H1 (cell line): ENCODE measurements at regions not wholly inside any gene's neighbourhood (a gene's known extent, or its start where the extent isn't known, plus 50 kb on each side); places are given as distances from the start of the nearest gene placed in this dataset.

ENCODE experiments used
- BRCA1 ChIP-seq: IDR thresholded peaks from 2 replicates; pipeline ENCODE4 v1.6.1; 2012; ENCODE audit warnings: low read depth, low read length, improper control_type of control experiment
- HDAC6 ChIP-seq: IDR thresholded peaks from one replicate; pipeline ENCODE4 v1.7.1; 2012; ENCODE audit warnings: low read depth, mild to moderate bottlenecking, inconsistent platforms, low read length, moderate library complexity
- JUND ChIP-seq: IDR thresholded peaks from 2 replicates; pipeline ENCODE4 v1.6.1; 2011; ENCODE audit warnings: mild to moderate bottlenecking, improper control_type of control experiment, low read length
- KDM1A ChIP-seq: fragments of 200-600, 300-600 bp; sonication (generic); IDR thresholded peaks from 2 replicates; pipeline ENCODE4 v1.7.1; 2016; ENCODE audit warnings: mild to moderate bottlenecking, low read length, borderline replicate concordance
- POLR2A ChIP-seq, 2 experiments: IDR thresholded peaks; 1 replicate in 1 of 2; 2 replicates in 1 of 2; pipeline ENCODE4 v1.6.1; 2011; ENCODE audit warnings: low read depth in 2 of 2, low read length in 2 of 2, mild to moderate bottlenecking in 2 of 2; ENCODE audit errors: control extremely low read depth in 1 of 2
- RBBP5 ChIP-seq: IDR thresholded peaks from 2 replicates; pipeline ENCODE4 v1.7.1; 2012; ENCODE audit warnings: low read depth, mild to moderate bottlenecking, inconsistent platforms, low read length, moderate library complexity, borderline replicate concordance
- SIX5 ChIP-seq: IDR thresholded peaks from 2 replicates; pipeline ENCODE4 v1.6.1; 2011; ENCODE audit warnings: mild to moderate bottlenecking, low read depth, low read length
- SP4 ChIP-seq: IDR thresholded peaks from 2 replicates; pipeline ENCODE4 v1.6.1; 2012; ENCODE audit warnings: low read length, inconsistent platforms
- TAF1 ChIP-seq: IDR thresholded peaks from 2 replicates; pipeline ENCODE4 v1.6.1; 2011; ENCODE audit warnings: mild to moderate bottlenecking, low read depth, low read length
- TCF12 ChIP-seq: IDR thresholded peaks from 2 replicates; pipeline ENCODE4 v1.6.1; 2011; ENCODE audit warnings: low read depth, mild to moderate bottlenecking, low read length
- TF ChIP-seq, protein P1 (sequence below), 3 experiments: IDR thresholded peaks; 1 replicate in 2 of 3; 2 replicates in 1 of 3; pipeline versions ENCODE4 v1.5.1 to v1.6.1; 2011; ENCODE audit warnings: low read length in 3 of 3, mild to moderate bottlenecking in 3 of 3, inconsistent platforms in 2 of 3, low read depth in 1 of 3, moderate library complexity in 1 of 3; ENCODE audit not compliant: insufficient read depth in 1 of 3; ENCODE audit errors: control extremely low read depth in 1 of 3

DNA sequence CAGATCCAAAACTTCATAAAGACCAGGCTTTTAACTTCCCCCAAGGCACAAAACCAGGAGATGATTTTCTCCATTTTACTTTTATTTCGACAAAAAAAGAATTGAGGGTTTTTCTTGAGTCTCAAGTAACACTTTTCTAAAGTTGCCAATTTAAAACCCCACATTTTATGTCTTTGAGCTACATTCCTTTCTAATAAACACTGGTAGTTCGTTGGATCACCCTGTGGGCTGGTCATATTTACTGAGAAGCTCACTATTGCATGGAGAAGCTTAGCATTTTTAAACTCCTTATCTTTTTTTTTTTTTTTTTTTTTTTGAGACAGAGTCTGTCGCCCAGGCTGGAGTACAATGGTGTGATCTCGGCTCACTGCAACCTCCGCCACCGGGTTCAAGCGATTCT lies 255.1 kb upstream of the TPM1 start:
- TF ChIP-seq, protein P1, sequence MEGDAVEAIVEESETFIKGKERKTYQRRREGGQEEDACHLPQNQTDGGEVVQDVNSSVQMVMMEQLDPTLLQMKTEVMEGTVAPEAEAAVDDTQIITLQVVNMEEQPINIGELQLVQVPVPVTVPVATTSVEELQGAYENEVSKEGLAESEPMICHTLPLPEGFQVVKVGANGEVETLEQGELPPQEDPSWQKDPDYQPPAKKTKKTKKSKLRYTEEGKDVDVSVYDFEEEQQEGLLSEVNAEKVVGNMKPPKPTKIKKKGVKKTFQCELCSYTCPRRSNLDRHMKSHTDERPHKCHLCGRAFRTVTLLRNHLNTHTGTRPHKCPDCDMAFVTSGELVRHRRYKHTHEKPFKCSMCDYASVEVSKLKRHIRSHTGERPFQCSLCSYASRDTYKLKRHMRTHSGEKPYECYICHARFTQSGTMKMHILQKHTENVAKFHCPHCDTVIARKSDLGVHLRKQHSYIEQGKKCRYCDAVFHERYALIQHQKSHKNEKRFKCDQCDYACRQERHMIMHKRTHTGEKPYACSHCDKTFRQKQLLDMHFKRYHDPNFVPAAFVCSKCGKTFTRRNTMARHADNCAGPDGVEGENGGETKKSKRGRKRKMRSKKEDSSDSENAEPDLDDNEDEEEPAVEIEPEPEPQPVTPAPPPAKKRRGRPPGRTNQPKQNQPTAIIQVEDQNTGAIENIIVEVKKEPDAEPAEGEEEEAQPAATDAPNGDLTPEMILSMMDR (IDR thresholded peaks at IDR 0.05; ENCODE audit: control extremely low read depth in 1 of 3, insufficient read depth in 1 of 3, low read depth in 1 of 3, low read length in 3 of 3): no peak
- TF ChIP-seq TAF1 (no peak), POLR2A (IDR thresholded peaks at IDR 0.05; ENCODE audit: control extremely low read depth in 1 of 2, low read depth in 2 of 2, low read length in 2 of 2) (no peak), HDAC6 (no peak), JUND (no peak), BRCA1 (no peak), TCF12 (no peak), SIX5 (no peak), KDM1A (no peak), SP4 (no peak), RBBP5 (no peak)
